Neural progenitor cell (in vitro differentiated cells): ENCODE measurements at regions not wholly inside any gene's neighbourhood (a gene's known extent, or its start where the extent isn't known, plus 50 kb on each side); places are given as distances from the start of the nearest gene placed in this dataset.

Source experiments
- DNase-seq: peaks from one replicate; pipeline ENCODE4 v3.0.0-alpha.2; 2016; ENCODE audit warnings: low spot score
- H2AFZ ChIP-seq: fragments of 200-600 bp; sonication (generic); replicated peaks from 2 replicates; pipeline ENCODE4 v1.6.1; 2016; ENCODE audit warnings: antibody characterized with exemption
- H3F3A ChIP-seq: fragments of 200-600 bp; sonication (generic); 2 replicates; pipeline ENCODE4 v1.6.1; 2016; ENCODE audit warnings: antibody characterized with exemption, low read depth
- H3K27ac ChIP-seq: fragments of 200-600 bp; sonication (generic); 2 replicates; pipeline ENCODE4 v1.5.1; 2016; ENCODE audit warnings: mild to moderate bottlenecking
- H3K27me3 ChIP-seq: fragments of 200-600 bp; sonication (generic); 2 replicates; pipeline ENCODE4 v1.6.1; 2016; ENCODE audit warnings: mild to moderate bottlenecking, moderate library complexity
- H3K36me3 ChIP-seq: fragments of 200-600 bp; sonication (generic); 2 replicates; pipeline ENCODE4 v1.5.1; 2016
- H3K4me1 ChIP-seq: fragments of 200-600 bp; sonication (generic); 2 replicates; pipeline ENCODE4 v1.6.1; 2016; ENCODE audit warnings: mixed run types
- H3K4me2 ChIP-seq: fragments of 200-600 bp; sonication (generic); 2 replicates; pipeline ENCODE4 v1.6.1; 2016
- H3K4me3 ChIP-seq: fragments of 200-600 bp; sonication (generic); 2 replicates; pipeline ENCODE4 v1.5.1; 2016
- H3K79me2 ChIP-seq: fragments of 200-600 bp; sonication (generic); 2 replicates; pipeline ENCODE4 v1.6.1; 2016; ENCODE audit warnings: low read depth
- H3K9ac ChIP-seq: fragments of 200-600 bp; sonication (generic); 2 replicates; pipeline ENCODE4 v1.6.1; 2016
- H3K9me3 ChIP-seq: fragments of 200-600 bp; sonication (generic); 2 replicates; pipeline ENCODE4 v1.5.1; 2016; ENCODE audit warnings: low read depth
- H4K20me1 ChIP-seq: fragments of 200-600 bp; sonication (generic); 2 replicates; pipeline ENCODE4 v1.6.1; 2016; ENCODE audit warnings: low read depth
- H3K27ac Mint-ChIP-seq: 3 replicates; pipeline ENCODE4 v1.8.0; 2021; ENCODE audit warnings: mixed read lengths
- H3K27me3 Mint-ChIP-seq: 2 replicates; pipeline ENCODE4 v1.8.0; 2022; ENCODE audit warnings: low read depth, mild to moderate bottlenecking, inconsistent platforms, moderate library complexity, mixed read lengths; ENCODE audit not compliant: insufficient read depth
- H3K36me3 Mint-ChIP-seq: 3 replicates; pipeline ENCODE4 v1.8.0; 2021; ENCODE audit warnings: mixed read lengths
- H3K4me1 Mint-ChIP-seq: 3 replicates; pipeline ENCODE4 v1.8.0; 2021; ENCODE audit warnings: mixed read lengths
- H3K4me3 Mint-ChIP-seq: 3 replicates; pipeline ENCODE4 v1.8.0; 2021; ENCODE audit warnings: mild to moderate bottlenecking, moderate library complexity, mixed read lengths
- H3K9me3 Mint-ChIP-seq: 3 replicates; pipeline ENCODE4 v1.8.0; 2020; ENCODE audit warnings: mixed read lengths
- EZH2 ChIP-seq: fragments of 200-600 bp; sonication (generic); IDR thresholded peaks from 2 replicates; pipeline ENCODE4 v1.6.1; 2017; ENCODE audit warnings: antibody characterized with exemption, mild to moderate bottlenecking, moderate library complexity
- EZH2phosphoT487 ChIP-seq: fragments of 200-600 bp; sonication (generic); IDR thresholded peaks from 2 replicates; pipeline ENCODE4 v1.6.1; 2017; ENCODE audit warnings: antibody characterized with exemption
- TF ChIP-seq, protein P1 (sequence below): fragments of 200-600 bp; sonication (generic); IDR thresholded peaks from 2 replicates; pipeline ENCODE4 v1.5.1; 2017; ENCODE audit warnings: antibody characterized with exemption, mild to moderate bottlenecking

DNA sequence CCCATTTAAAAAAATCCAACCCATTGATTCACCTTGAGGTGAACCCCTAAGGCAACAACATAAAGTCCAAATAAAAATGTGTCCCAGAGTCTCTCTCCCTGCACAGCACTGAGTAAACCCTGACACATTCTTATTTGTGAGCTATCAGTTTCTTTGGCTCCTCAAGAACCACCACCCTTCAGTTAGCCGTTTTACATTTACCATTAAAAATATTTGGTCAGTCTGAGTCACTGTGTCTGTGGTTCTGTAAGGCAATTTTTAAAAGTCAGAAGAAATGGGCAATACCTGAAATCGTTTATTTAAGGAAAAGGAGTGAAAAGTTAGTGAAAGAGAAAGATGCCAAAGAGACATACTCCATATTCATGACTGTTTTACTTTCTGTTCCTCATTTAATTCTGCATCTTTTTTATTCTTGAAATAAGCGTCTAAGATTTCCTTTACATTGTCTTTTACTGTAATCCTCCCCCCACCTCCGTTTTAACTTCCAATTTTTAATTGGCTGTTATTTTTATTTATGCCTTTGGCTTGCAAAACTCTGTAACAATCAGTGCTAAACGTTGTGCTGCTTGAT, 91.7 kb upstream of the IVNS1ABP start:
- Mint-ChIP-seq H3K27me3 (no peaks in the 10 kb centered on the region), H3K9me3 (peaks cover 4% of the 10 kb centered on the region), H3K4me3 (no peak overlapping the region), H3K27ac (no peak overlapping the region), H3K4me1 (peaks cover 12% of the 10 kb centered on the region), H3K36me3 (no peaks in the 10 kb centered on the region)
- Histone ChIP-seq H3K9me3 (no peaks in the 10 kb centered on the region), H3K9ac (no peak overlapping the region), H3K27ac (no peak overlapping the region), H3K27me3 (no peaks in the 10 kb centered on the region), H4K20me1 (no peaks in the 10 kb centered on the region), H3K4me3 (no peak overlapping the region), H3F3A (no peaks in the 10 kb centered on the region), H3K4me2 (no peak overlapping the region), H3K4me1 (peaks cover 4% of the 10 kb centered on the region), H2AFZ (no peak overlapping the region), H3K36me3 (no peaks in the 10 kb centered on the region), H3K79me2 (no peaks in the 10 kb centered on the region)
- no peak for DNase-seq
- TF ChIP-seq, protein P1, sequence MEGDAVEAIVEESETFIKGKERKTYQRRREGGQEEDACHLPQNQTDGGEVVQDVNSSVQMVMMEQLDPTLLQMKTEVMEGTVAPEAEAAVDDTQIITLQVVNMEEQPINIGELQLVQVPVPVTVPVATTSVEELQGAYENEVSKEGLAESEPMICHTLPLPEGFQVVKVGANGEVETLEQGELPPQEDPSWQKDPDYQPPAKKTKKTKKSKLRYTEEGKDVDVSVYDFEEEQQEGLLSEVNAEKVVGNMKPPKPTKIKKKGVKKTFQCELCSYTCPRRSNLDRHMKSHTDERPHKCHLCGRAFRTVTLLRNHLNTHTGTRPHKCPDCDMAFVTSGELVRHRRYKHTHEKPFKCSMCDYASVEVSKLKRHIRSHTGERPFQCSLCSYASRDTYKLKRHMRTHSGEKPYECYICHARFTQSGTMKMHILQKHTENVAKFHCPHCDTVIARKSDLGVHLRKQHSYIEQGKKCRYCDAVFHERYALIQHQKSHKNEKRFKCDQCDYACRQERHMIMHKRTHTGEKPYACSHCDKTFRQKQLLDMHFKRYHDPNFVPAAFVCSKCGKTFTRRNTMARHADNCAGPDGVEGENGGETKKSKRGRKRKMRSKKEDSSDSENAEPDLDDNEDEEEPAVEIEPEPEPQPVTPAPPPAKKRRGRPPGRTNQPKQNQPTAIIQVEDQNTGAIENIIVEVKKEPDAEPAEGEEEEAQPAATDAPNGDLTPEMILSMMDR = no peak
- TF ChIP-seq EZH2phosphoT487 = no peak
- no peak for TF ChIP-seq EZH2

DNA sequence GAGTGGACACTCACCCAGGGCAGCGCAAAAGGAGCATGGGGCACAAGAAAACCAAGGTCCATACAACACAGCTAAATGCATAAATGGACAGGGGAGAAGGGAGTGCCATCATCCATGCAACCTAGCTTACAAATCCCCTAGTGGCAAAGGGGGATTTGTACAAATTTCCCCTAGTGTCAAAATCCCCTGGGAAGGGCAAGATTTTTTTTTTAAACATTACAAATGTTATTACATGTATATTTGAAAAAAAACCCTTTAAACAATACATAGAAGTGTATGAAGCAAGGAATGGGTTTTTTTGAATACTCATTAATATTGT, 89.6 kb upstream of the IVNS1ABP start:
- Mint-ChIP-seq H3K4me3 (no peak overlapping the region), H3K4me1 (peaks cover 21% of the 10 kb centered on the region), H3K9me3 (peaks cover 4% of the 10 kb centered on the region), H3K36me3 (no peaks in the 10 kb centered on the region), H3K27ac (no peak overlapping the region), H3K27me3 (no peaks in the 10 kb centered on the region)
- Histone ChIP-seq H3K4me2 (no peak overlapping the region), H3K4me1 (peaks cover 4% of the 10 kb centered on the region), H3K27ac (no peak overlapping the region), H2AFZ (no peak overlapping the region), H3K36me3 (no peaks in the 10 kb centered on the region), H3K4me3 (no peak overlapping the region), H3F3A (no peaks in the 10 kb centered on the region), H3K9me3 (no peaks in the 10 kb centered on the region), H3K27me3 (no peaks in the 10 kb centered on the region), H4K20me1 (no peaks in the 10 kb centered on the region), H3K9ac (no peak overlapping the region), H3K79me2 (no peaks in the 10 kb centered on the region)
- no peak for DNase-seq
- TF ChIP-seq, protein P1 = no peak
- TF ChIP-seq EZH2phosphoT487 (no peak), EZH2 (no peak)

DNA sequence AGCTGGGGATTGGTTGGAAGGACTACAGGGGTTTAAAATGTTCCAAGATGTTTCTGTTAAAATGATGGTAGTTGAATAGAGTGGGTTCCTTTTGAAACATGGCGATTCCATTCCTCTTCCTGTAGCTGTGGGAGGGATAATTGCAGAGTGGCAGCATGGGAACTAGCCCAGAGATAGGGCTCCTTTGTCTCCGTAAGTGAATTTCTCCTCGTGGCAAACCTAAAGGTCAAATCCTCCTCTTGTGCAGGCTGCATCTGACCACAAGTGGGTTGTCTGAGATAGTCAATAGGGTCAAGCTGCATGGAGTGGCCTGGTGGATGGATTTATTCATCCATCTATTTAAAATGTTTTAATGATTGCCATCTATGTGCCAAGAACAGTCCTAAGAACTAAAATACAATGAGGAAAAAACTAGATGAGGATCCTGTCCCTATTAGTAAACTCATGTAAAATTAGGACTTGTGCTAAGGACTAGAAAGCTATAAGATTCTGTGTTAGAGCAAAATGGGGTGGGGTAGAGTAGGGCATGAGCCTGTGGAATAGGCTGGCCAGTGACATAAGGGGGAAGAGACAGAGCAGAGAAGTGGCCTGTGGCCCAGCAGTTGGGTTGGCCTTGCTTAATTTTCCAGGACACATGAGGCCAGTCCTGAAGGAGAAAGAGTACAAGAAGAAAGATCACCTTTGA, 89.1 kb upstream of the IVNS1ABP start:
- H3K9me3 Mint-ChIP-seq = peaks cover 4% of the 10 kb centered on the region
- H2AFZ ChIP-seq = no peak overlapping the region
- H3K36me3 ChIP-seq = no peaks in the 10 kb centered on the region
- H3K36me3 Mint-ChIP-seq = no peaks in the 10 kb centered on the region
- H3K4me2 ChIP-seq = no peak overlapping the region
- H3K27ac ChIP-seq = no peak overlapping the region
- H4K20me1 ChIP-seq = no peaks in the 10 kb centered on the region
- no peaks in the 10 kb centered on the region for H3K27me3 Mint-ChIP-seq
- H3K27ac Mint-ChIP-seq = no peak overlapping the region
- no peak overlapping the region for H3K9ac ChIP-seq
- H3K9me3 ChIP-seq = no peaks in the 10 kb centered on the region
- no peak for DNase-seq
- TF ChIP-seq EZH2 (no peak), EZH2phosphoT487 (no peak)
- TF ChIP-seq, protein P1 = no peak
- no peaks in the 10 kb centered on the region for H3K27me3 ChIP-seq
- H3K79me2 ChIP-seq = no peaks in the 10 kb centered on the region
- H3F3A ChIP-seq = no peaks in the 10 kb centered on the region
- peaks cover 10% of the 10 kb centered on the region for H3K4me1 ChIP-seq
- H3K4me3 ChIP-seq = no peak overlapping the region
- no peak overlapping the region for H3K4me3 Mint-ChIP-seq
- H3K4me1 Mint-ChIP-seq = peaks cover 21% of the 10 kb centered on the region
